ENCODE measurements at regions not wholly inside any gene's neighbourhood (a gene's known extent, or its start where the extent isn't known, plus 50 kb on each side); places are given as distances from the start of the nearest gene placed in this dataset.

DNA sequence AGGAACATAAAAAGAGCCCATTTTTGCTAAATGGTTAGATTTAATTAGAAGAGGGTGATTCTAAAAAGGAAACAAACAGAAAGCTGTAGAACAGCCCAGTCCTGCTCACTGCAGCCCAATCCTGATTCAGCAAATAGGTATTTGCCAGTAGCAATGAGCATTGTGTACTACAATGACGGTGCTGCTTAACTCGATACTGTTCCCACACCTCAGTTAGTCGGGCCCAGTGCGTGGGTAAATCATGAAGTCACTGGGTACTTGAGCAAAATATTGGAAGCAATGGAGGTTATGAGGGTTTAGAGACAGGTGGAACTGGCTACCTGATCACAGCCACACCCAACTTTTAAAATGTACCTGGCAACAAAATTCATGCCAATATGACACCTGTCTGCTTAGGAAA lies 101.5 kb upstream of the ADGRL2 start:
- DNase-seq (ENCODE audit: low spot score): no peak

DNA sequence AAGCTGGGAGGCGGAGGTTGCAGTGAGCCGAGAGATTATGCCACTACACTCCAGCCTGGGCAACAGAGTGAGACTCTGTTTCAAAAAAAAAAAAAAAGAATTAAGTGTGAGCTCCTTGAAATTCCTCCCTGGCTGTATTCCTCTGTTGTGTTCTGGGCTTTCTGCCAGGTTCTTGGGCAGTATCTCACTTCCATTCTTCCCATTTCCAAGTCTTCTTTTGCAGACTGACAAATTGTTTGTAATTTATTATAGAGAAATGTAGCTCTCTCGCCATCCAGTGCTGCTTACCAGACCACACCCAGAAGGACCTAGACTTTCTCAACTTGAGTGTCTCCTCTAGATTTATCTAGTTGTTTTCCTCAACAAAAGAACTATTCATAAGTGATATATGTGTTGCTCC lies 105.0 kb upstream of the ADGRL2 start:
- DNase-seq (ENCODE audit: low spot score): no peak

DNA sequence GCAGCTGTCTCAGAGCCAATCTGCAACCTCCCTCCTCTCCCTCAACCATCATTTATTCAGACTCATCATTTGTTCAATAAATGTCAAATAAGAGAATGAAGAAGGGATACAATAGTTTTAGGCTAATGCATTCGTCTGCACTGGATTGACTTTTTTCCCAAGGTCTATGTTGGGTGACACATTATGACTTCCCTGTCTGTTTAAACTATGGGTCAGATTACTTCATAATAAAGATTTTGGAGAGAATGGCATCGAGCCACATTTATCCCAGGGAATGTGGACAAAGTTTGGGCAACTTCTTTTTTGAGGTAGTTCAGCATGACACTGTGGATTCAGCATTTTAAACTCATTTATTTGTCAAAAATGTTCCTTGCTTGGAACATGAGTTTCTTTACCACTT lies 107.4 kb upstream of the ADGRL2 start:
- DNase-seq (ENCODE audit: low spot score): no peak

DNA sequence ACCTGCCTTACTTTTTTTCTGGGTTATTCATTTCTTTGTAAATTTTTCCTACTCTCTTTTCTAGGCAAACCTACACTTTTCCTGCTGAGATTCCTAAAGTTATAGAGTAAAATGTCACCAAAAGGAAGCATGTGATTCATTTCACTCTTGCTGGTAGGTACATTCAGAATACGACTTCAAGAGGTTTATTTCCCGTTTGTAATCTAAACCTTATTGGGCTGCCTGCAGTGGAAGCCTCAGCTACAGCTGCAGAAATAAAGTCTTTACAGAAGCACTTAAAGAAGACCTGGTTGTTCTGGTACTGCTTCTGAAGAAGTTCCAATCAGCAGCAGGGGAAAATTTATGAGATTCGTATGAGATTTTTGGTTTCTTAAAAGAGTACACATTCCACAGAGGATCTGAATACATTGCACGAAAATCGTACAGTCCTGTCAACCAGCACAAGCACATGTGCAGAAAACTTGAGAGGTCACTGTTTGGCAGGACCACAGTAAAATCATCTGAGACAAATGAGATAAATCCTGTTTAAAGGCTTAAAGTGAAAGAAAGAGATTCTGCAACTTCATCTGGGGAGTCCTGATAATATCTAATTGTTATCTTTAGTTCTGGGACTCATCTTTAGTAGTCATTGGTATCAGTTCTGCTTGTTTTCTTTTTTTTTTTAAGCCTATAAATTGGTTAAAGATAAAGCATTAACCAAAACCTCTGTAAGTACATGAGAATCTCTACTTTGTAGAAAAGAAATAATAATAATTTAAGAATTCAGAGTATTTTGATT lies 109.9 kb upstream of the ADGRL2 start:
- DNase-seq (ENCODE audit: low spot score): no peak

DNA sequence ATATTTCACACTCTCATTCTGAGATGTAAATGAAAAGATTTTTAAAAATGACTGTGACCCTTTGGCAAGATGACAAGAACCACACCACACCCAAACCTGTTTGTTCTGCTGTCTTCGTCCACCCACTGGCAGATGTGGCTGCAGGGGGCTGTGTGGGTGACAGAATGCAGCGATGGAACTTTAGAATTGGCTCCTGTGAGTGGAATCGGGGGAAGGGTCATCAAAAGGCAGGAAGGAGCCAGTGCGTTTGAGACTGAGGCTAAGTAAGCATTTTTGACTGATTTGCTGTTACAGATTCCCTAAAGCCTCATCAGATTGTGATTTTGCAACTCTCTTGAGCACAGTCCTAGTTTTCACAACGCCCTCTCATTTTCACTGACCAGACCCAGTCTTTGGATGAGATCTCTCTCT lies 111.2 kb upstream of the ADGRL2 start:
- DNase-seq (ENCODE audit: low spot score): no peak

DNA sequence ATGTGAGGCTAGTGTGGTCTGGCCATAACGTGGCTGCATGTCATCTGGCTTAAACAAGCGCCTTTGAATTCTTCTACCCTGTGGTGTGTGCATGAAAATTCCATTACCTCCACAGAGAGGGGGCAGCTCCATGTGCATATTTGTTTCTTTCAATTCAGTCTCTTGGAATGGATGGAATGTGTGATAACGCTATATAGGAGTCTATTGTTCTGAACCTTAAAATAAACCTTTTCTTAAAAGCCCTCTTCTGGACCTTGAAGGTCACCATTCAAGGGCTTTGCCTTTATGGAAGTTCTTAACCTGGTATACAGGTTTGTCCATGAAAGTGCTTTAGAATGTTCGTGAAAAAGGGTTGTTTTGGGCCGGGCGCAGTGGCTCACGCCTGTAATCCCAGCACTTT lies 118.2 kb upstream of the ADGRL2 start:
- DNase-seq (ENCODE audit: low spot score): no peak

DNA sequence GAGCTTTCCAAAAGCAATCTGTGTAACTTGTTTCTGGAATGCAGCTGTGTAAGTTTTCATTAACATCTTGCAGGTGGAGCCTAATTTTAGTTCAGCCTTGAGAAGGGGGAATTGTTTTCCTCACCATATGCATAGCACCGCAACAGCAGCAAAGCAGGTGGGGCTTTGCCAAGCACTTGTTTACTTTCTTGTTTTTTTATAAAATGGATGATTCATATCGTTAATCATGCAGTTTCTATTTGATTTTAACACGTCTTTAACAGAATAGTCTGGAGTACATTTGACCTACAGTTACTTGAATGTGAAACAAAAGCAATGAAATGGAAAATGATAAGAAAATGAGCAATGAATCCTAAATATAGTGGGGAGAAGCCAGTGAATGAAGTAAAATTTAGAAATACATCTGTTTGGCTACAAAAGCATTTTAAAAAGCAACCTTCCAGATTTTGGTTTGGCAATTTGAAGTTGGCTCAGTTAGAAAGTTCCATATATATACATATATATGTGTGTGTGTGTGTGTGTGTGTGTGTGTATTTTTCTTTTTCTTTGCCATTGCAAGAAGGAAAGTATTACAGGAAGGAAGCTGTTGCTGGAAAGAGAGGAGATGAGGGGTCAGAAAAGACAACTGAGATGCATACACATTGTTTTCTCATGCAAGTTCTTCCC lies 119.0 kb upstream of the ADGRL2 start:
- no peak for DNase-seq (ENCODE audit: low spot score)

DNA sequence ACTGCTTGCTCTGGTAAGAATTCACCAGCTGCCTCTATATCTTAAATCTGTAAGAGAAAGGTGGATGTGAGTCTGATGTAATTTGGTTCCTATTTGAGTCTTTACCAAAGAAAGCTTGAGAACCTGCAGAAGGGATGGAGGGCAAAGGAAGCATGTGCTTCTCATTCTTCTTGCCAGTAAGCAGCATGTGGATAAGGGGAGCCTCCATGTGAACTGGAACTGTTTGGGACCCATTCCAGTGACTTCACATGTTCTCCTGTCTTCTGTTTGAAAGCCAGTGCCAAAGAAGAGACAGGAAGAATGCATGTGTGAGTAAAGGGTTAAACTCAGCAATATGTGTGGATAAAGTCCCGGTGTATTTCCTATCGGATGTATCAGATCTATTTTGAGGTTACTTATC lies 119.6 kb upstream of the ADGRL2 start:
- no peak for DNase-seq (ENCODE audit: low spot score)

DNA sequence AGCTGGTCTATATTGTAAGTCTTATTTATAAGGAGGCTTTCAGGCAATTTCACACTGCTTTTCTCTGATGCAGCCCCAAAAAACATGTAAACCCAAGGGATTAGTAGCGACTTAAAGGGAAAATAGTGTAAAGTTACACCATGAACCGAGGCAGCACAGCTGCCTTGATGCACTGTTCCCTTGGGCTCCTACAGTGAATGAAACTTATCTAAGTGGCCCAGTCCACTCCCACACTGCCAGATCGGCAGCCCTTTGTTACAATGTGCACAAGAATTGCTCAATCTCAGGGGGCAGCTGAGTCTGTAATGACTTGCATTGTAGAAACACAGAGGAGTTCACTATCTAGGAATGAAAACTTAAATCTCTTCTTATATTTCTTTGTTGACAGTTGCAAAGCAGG lies 120.8 kb upstream of the ADGRL2 start:
- DNase-seq (ENCODE audit: low spot score): no peak

DNA sequence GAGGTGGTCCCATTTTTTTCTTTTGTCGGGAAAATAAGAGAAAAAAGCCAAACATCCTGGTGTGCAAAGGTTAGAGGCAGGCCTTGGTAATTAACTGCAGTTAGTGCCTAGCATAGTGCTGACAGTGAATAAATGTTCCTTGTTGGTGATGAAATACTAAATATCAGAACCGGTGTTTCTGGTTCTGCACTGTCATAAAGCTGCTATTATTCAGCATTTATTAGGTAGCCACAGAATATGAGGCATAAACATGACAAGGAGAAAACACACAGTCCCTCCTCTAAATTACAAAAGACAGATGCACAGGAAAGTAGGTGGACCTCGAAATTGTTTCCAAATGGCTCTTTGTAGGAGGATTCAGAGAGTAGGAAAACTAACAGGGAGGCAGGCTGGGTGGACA lies 122.0 kb upstream of the ADGRL2 start:
- DNase-seq (ENCODE audit: low spot score): no peak

DNA sequence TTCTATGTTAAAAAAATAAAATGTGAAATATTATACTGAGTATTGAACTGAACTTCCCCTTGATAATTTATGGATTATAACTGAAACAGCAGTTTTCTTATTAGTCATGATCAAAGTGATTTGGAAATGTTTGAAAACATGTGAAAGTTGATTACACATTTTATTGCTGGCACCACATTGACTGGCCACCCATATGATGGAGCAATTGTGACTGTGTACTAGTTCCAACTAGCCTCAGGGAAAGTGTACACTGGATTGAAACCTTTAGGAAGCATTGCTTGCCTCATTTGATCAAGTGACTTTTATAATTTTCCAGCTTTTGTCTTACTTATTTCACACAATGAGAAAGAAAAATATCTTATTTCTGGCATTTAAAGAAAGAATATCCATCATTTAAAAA lies 128.0 kb upstream of the ADGRL2 start:
- DNase-seq (ENCODE audit: low spot score): no peak

DNA sequence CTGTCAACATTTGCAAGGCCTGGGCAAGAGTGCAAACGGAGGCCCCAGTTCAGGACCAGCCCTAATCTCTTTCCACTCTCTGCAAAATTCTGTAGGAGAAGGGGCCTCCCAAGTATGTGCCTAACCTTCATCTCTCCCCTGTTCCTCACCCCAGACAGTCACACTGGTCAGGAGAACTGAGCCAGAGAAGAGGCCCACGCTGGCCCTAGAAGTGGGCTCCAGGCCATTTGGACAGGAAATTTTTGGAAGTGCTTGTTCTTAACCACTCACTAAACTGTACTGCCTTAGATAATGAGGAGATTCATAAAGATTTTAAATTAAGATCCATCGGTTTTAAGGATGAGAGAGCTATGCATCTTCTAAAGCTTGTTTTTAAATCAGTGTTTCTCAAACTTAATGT lies 129.7 kb upstream of the ADGRL2 start:
- DNase-seq (ENCODE audit: low spot score): no peak

DNA sequence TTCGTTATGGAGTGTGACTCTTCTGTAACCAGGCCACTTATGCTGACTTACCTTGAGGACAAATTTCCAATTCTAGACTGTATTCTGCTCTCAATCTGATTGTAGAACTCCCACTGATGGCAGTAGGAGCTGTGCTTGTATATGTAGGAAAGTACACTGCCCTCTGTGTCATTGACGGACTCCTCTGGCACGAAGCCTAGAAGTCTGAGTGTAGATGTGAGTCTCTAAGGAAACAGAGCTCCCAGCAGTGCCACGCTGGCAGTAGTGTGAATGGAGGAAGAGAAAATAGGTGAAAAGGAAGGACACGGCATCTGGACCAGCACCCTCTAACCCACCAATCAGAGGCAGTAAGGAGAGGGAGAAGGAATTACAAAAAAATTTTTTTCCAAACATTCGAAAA lies 130.4 kb upstream of the ADGRL2 start:
- no peak for DNase-seq (ENCODE audit: low spot score)

DNA sequence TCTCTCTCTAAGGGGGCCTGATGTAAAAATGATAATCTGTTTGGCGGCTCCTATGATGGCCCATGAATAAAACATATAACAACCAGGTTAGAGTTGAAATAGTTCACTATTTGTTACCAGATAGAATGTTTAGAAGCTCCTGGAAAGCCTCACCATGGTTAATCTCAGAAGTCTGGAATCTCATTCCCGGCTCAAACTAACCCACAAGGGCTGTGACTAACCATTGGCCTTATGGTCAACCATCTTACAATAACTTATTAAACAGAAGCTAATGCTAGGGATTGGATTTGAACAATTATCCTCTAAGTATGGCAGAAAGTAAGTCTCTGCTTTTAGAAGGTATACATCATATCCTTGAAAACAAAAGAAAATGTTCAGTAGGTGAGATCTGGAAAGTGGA lies 134.1 kb upstream of the ADGRL2 start:
- DNase-seq (ENCODE audit: low spot score): no peak

DNA sequence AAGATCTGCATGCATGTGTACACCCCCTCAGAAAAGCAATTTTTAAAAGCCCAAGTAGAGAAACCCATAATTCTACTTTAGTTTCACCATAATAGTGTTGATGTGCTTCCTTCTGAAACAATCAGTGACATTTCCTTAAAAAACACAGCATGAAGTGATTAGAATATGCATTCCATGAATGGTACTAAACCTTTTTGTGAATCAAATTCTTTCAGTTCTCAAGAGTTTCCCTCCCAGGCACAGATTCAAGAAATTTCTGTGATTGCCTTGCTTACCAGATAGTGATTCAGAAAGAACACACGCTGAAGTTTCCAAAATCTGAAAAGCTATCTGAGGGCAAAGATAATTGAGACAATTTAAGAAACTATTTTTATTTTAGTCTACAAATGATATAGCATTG lies 136.4 kb upstream of the ADGRL2 start:
- DNase-seq (ENCODE audit: low spot score): no peak

DNA sequence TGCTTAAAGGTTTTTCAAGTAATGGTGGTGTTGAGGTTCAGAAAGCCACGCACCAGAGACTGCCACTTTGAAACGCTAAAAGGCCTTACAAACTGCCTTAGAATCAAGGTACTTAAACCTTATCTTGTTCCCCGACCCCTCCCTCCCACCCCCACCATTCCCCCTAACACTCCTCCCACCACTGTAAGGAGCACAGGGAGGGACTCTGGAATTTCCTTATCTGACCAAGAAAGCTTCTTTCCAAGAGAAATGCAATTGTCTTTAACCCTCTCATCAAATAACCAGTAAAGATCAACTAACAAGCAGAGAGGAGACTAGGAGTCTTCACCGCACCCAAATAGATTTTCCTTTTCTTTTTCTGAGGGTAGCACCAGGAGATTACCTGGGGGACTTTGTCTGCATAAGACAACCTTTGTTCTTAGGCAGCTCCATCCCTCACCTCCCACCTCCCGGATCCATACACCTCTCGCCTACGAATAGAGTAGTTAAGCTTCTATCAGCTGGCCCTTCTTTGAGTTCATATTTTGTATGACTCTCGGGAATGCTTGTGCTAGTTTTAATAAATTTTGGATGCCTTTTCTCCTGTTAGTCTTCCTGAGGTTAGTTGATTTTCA lies 137.7 kb upstream of the ADGRL2 start:
- DNase-seq (ENCODE audit: low spot score): no peak

DNA sequence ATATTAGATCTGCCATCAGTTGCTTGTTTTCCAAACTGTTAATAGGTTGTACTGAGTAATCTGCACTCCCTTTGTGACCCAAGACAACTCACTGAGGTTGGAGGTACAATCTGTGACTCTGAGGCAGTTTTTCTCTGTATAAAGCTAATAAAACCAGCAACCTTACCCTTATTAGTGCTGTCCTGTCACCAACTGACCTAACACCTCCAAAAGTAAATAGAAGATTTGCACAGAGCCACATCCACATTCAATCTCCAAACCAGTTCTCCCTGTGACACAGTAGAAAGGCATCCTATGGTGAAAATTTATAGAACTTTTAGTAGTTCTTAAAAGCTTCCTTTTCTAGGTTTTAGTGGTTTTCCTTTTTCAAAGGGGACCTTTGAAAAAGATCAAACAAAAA lies 140.4 kb upstream of the ADGRL2 start:
- no peak for DNase-seq (ENCODE audit: low spot score)

DNA sequence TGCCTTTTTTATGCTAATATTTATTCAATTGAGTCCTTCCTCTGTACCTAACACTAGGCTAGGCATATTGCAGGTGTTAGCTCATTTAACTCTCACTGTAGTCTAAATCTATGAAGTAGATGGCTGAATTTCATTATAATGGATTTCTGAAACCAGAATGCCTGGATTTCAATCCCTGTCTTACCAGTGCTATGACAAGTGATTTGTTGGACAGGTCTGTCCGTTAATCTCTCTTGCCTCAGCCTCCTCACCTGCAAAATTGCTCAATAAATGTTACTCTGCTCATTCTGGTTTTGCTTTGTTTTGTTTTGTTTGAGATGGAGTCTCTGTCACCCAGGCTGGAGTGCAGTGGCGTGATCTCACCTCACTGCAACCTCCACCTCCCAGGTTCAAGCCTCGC lies 146.1 kb upstream of the ADGRL2 start:
- DNase-seq (ENCODE audit: low spot score): no peak

DNA sequence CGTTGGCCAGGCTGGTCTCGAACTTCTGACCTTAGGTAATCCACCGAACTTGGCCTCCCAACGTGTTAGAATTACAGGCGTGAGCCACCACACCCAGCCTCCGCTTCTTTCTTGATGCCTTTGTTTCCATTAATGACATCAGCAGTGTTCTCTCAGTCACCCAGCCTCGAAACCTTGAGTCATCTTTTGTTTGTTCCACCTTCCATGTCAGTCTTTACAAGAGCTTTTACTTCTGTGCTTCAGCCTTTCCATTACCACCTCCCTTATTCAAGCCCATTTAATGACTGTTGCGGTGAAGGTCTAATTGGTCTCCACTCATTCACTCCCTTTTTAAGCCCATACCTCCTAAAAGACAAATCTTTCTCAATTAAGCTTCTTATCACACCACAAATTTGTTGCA lies 146.6 kb upstream of the ADGRL2 start:
- no peak for DNase-seq (ENCODE audit: low spot score)

DNA sequence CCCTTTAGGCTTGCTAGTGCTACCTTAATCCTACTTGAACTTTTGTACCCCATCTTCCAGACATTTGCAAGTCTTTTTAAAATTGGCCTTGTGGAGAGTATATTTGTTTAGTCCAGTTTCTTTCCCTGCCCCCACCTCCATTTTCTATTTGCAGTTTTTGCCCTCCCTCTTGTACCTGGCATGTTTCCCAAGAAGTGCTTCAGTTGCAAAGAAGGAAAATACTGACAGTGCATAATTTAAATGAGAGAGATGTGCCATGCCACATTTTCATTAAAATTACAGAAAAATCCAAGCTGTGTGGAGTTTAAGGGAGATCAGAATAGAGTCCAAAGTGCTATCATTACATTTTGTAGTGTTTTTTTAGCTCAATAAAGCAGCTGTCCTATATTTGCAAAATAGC lies 150.0 kb upstream of the ADGRL2 start:
- no peak for DNase-seq (ENCODE audit: low spot score)

DNA sequence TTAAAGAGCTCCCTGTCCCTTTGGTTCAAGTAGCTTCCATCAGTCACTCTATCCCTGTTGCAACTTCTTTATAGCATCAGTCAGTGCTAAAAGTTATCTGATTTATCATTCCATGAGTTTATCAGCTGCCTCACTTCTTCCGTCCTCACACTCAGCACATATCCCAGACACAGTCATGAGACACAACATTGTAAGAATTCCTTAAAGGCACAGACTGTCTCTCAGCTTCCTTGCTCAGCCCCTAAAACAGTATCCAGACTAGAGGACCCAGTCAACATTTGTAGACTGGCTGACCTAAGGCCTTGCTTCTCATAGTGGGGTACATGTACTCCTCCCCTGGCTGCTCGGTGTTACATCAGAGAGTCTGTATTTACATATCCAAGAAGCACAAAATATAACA lies 164.9 kb upstream of the ADGRL2 start:
- no peak for DNase-seq (ENCODE audit: low spot score)

DNA sequence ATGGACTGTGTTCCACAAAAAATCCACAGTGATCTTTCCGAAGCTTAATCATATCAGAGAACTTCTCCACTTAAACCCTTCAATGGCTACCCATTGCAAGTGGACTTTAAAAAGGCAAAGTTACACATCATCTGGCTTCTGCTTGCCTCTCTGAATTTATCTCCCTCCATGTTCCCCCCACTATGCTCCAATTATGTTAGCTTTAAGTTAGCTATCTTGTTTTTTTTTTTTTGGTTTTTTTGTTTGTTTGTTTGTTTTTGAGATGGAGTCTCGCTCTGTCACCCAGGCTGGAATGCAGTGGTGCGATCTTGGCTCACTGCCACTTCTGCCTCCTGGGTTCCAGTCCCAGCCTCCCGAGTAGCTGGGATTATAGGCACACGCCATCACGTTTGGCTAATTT lies 166.4 kb upstream of the ADGRL2 start:
- no peak for DNase-seq (ENCODE audit: low spot score)

DNA sequence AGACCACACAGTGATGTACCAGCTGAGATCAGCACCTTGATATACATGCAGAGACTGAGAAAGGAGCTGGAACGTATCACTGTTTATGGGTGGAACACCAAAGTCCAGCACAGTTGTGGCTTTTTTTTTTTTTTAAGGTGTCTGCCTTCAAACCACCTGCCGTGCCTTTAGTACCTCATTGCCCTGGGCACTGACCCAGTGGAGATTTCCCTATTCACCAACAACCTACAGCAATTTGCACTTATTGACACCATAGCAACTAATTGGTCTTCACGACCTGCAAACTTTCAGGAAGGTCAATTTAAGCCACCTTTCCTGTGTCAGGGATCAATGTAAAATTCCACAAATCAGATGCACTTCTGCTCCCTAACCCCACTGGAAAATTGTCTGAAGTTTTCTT lies 181.6 kb upstream of the ADGRL2 start:
- no peak for DNase-seq (ENCODE audit: low spot score)

DNA sequence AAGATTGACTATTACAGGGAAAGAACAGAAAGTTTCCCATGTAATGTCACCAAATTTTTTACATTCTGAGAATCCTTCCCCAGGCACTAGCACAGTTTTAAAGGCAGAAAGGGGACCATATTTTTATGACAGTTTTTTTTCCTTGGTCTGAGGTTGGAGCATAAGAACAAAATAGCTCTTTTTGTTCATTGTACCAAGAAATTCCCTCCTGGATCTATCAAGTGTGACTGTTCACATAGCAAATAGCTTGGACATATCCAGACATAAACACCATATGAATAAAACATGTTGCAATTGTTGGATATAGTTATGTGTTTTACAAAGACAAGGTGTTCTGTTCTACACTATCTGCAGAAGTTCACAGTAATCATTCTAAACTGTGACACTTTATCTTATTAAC lies 182.4 kb upstream of the ADGRL2 start:
- no peak for DNase-seq (ENCODE audit: low spot score)

All from activated CD4-positive, alpha-beta T cell treated with anti-CD3 and anti-CD28 coated beads, Interleukin-2, Interleukin-4, amounts not matched to agents 100 ng/mL and 50 ng/mL, durations not matched to agents 16 hours and 8 hours (primary cell).